ENCODE measurements at regions not wholly inside any gene's neighbourhood (a gene's known extent, or its start where the extent isn't known, plus 50 kb on each side); places are given as distances from the start of the nearest gene placed in this dataset.

DNA sequence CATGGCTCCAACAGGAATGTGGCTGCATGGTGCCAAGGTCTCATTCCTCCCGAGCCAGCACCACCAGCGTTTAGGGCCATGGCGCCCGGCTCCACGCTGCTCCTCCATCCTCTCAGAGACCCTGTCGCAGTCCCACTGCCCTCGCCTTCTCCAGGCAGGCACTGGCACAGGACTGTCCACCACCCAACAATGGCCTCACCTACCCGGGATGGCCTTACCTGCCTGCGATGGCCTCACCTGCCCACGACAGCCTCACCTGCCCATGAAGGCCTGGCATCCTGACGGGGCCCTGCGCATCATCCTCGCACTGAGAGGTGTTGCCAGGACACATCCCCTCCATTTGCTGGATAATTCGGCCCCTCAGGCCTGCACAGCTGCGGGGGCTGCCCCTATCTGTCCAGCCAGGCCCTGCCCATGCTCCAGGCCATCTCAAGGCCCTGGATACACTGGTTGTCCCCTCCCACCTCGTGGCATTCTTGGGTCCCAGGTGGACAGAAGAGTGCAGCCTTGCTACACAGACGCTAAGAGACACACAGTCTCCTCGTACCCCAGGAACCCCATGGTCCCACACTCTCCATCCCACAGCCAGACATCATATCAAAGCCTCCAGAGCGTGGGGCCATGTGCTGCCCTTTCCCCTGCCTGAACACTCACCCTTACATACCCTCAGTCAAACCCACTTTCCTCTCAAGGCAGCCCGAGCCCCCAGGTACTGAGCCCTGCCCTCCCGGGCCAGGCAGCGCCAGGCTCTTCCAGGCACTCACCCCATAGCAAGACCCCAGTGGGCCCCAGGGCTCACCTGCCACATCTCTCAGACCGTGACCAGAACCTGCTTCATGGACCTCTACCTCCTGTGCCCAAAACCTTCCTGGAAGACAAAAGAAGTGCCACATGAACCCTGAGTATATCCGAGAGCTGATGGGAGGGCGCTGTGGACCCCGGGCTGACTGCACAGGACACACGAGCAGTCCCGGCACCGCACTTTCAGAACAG lies 268.6 kb downstream of the EIPR1 start:
- Histone ChIP-seq H3K27ac (ENCODE audit: low read depth, low read length) (no peak overlapping the region), H3K79me2 (ENCODE audit: insufficient read depth, low read length) (no peaks in the 10 kb centered on the region), H3K4me3 (replicated peaks in 1 of 2; ENCODE audit: low read depth in 1 of 2, low read length in 2 of 2) (no peak overlapping the region), H4K20me1 (ENCODE audit: insufficient read depth) (no peaks in the 10 kb centered on the region), H3K27me3 (ENCODE audit: insufficient read depth, low read length) (no peaks in the 10 kb centered on the region), H3K36me3 (ENCODE audit: control insufficient read depth in 1 of 2, insufficient read depth in 2 of 2, low read length in 2 of 2) (no peaks in the 10 kb centered on the region), H3K9ac (ENCODE audit: low read length) (no peak overlapping the region), H2AFZ (ENCODE audit: low read depth, low read length, poor library complexity, severe bottlenecking) (no peak overlapping the region), H3K9me2 (ENCODE audit: insufficient read depth) (no peaks in the 10 kb centered on the region), H3K4me1 (ENCODE audit: control insufficient read depth in 1 of 2, insufficient read depth in 2 of 2, low read length in 2 of 2) (no peaks in the 10 kb centered on the region; a peak in 1 of 4 replicates), H3K4me2 (ENCODE audit: low read length) (no peak overlapping the region), H3K9me3 (ENCODE audit: control insufficient read depth in 1 of 2, insufficient read depth in 1 of 2, low read depth in 1 of 2, low read length in 2 of 2) (peaks cover 0 to 6% of the 10 kb centered on the region in 2 experiments; a peak in 1 of 4 replicates)
- ChIA-PET POLR2A (no interaction called here), CTCF (no interaction called here), RAD21 (ENCODE audit: low non-redundant PET in 1 of 2, low total read pairs in 2 of 2, uncharacterized antibody in 2 of 2, unreplicated experiment in 2 of 2) (no interaction called here)
- TF ChIP-seq CBX3 (IDR thresholded peaks at IDR 0.05; ENCODE audit: low read depth), result no peak
- TF ChIP-seq EGR1 (IDR thresholded peaks at IDR 0.05; ENCODE audit: low read depth), result no peak
- TF ChIP-seq, protein P1, sequence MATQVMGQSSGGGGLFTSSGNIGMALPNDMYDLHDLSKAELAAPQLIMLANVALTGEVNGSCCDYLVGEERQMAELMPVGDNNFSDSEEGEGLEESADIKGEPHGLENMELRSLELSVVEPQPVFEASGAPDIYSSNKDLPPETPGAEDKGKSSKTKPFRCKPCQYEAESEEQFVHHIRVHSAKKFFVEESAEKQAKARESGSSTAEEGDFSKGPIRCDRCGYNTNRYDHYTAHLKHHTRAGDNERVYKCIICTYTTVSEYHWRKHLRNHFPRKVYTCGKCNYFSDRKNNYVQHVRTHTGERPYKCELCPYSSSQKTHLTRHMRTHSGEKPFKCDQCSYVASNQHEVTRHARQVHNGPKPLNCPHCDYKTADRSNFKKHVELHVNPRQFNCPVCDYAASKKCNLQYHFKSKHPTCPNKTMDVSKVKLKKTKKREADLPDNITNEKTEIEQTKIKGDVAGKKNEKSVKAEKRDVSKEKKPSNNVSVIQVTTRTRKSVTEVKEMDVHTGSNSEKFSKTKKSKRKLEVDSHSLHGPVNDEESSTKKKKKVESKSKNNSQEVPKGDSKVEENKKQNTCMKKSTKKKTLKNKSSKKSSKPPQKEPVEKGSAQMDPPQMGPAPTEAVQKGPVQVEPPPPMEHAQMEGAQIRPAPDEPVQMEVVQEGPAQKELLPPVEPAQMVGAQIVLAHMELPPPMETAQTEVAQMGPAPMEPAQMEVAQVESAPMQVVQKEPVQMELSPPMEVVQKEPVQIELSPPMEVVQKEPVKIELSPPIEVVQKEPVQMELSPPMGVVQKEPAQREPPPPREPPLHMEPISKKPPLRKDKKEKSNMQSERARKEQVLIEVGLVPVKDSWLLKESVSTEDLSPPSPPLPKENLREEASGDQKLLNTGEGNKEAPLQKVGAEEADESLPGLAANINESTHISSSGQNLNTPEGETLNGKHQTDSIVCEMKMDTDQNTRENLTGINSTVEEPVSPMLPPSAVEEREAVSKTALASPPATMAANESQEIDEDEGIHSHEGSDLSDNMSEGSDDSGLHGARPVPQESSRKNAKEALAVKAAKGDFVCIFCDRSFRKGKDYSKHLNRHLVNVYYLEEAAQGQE (IDR thresholded peaks at IDR 0.05; ENCODE audit: low read depth), result no peak
- TF ChIP-seq JUND (IDR thresholded peaks at IDR 0.05), result no peak
- BruUV-seq (replicated peaks), result no TSS peak
- no peak for DNase-seq (ENCODE audit: low read depth, low spot score)
- intact Hi-C loops (cut with micrococcal nuclease), result no loop called here
- no peak for ATAC-seq

- Histone ChIP-seq H3K79me2 (ENCODE audit: insufficient read depth, low read length) (no peaks in the 10 kb centered on the region), H3K4me3 (replicated peaks in 1 of 2; ENCODE audit: low read depth in 1 of 2, low read length in 2 of 2) (no peak overlapping the region), H2AFZ (ENCODE audit: low read depth, low read length, poor library complexity, severe bottlenecking) (no peak overlapping the region), H3K9me2 (ENCODE audit: insufficient read depth) (no peaks in the 10 kb centered on the region), H3K4me1 (ENCODE audit: control insufficient read depth in 1 of 2, insufficient read depth in 2 of 2, low read length in 2 of 2) (no peaks in the 10 kb centered on the region; a peak in 1 of 4 replicates), H4K20me1 (ENCODE audit: insufficient read depth) (no peaks in the 10 kb centered on the region), H3K27me3 (ENCODE audit: insufficient read depth, low read length) (peaks cover 8% of the 10 kb centered on the region; the same call in 1 of the 2 replicates), H3K9ac (ENCODE audit: low read length) (no peak overlapping the region), H3K36me3 (ENCODE audit: control insufficient read depth in 1 of 2, insufficient read depth in 2 of 2, low read length in 2 of 2) (no peaks in the 10 kb centered on the region), H3K9me3 (ENCODE audit: control insufficient read depth in 1 of 2, insufficient read depth in 1 of 2, low read depth in 1 of 2, low read length in 2 of 2) (peaks cover 0 to 6% of the 10 kb centered on the region in 2 experiments; a peak in 1 of 4 replicates), H3K4me2 (ENCODE audit: low read length) (no peak overlapping the region), H3K27ac (ENCODE audit: low read depth, low read length) (no peak overlapping the region)
- ChIA-PET POLR2A (no interaction called here), RAD21 (ENCODE audit: low non-redundant PET in 1 of 2, low total read pairs in 2 of 2, uncharacterized antibody in 2 of 2, unreplicated experiment in 2 of 2) (no interaction called here), CTCF (no interaction called here)
- TF ChIP-seq SRF (IDR thresholded peaks at IDR 0.05; ENCODE audit: low read depth) (no peak), EGR1 (IDR thresholded peaks at IDR 0.05; ENCODE audit: low read depth) (no peak), EZH2phosphoT487 (IDR thresholded peaks at IDR 0.05; ENCODE audit: borderline replicate concordance) (no peak), SIN3A (IDR thresholded peaks at IDR 0.05; ENCODE audit: low read depth) (no peak), YY1 (IDR thresholded peaks at IDR 0.05; ENCODE audit: extremely low read depth, insufficient replicate concordance, low read depth, low read length) (no peak)
- DNase-seq (ENCODE audit: low read depth, low spot score), result no peak
- BruUV-seq (replicated peaks), result no TSS peak
- intact Hi-C loops (cut with micrococcal nuclease), result no loop called here
- ATAC-seq, result no peak
These were observed 269.5 kb downstream of the EIPR1 start for GRCh38 chr2:3108105-3108504.

Data from HCT116 (cell line).